Endothelial cell of umbilical vein (primary cell): ENCODE measurements at regions not wholly inside any gene's neighbourhood (a gene's known extent, or its start where the extent isn't known, plus 50 kb on each side); places are given as distances from the start of the nearest gene placed in this dataset.

Experiments
- BruUV-seq: library from RNA; stranded (reverse); fragments of 400-500 nt; replicated peaks from 2 replicates; lab custom pipeline; 2021; lab: Mats Ljungman, UMichigan
- CTCF ChIA-PET: fragments of 300-600, 350-600 bp; sonication (Branson Sonifier 250); formaldehyde crosslinking; loops from one replicate; lab custom pipeline; 2021; ENCODE audit warnings: antibody characterized with exemption, inconsistent platforms; lab: Charles Lee
- POLR2A ChIA-PET: fragments of 300-600, 350-600 bp; sonication (Branson Sonifier 250); formaldehyde crosslinking; loops from one replicate; lab custom pipeline; 2021; ENCODE audit warnings: antibody characterized with exemption, inconsistent platforms; lab: Charles Lee
- DNase-seq: peaks from one replicate; pipeline ENCODE4 v3.0.0-alpha.2; 2011; ENCODE audit warnings: low read depth, low spot score
- FAIRE-seq: peaks from 2 replicates; lab custom pipeline; 2011; peaks lifted over from hg19 to GRCh38; lab: Jason Lieb, UNC
- H2AFZ ChIP-seq: 2 replicates; pipeline ENCODE4 v1.6.0; 2012; ENCODE audit warnings: low read depth, low read length, control low read depth, inconsistent platforms
- H3K27ac ChIP-seq: 2 replicates; pipeline ENCODE4 v1.5.1; 2011; ENCODE audit warnings: low read depth, mild to moderate bottlenecking, control low read depth, low read length, moderate library complexity; ENCODE audit not compliant: insufficient read depth
- H3K27me3 ChIP-seq, 2 experiments: 2 replicates each; pipeline versions ENCODE4 v1.6.0 to v1.6.1; 2011; ENCODE audit warnings: low read length in 2 of 2, mixed read lengths in 1 of 2; ENCODE audit not compliant: control insufficient read depth in 2 of 2, insufficient read depth in 2 of 2
- H3K36me3 ChIP-seq, 2 experiments: 2 replicates in 1 of 2; 3 replicates in 1 of 2; pipeline ENCODE4 v1.5.1; 2011; ENCODE audit warnings: low read length in 2 of 2, mild to moderate bottlenecking in 1 of 2, moderate library complexity in 1 of 2; ENCODE audit not compliant: control insufficient read depth in 2 of 2, insufficient read depth in 2 of 2; ENCODE audit errors: extremely low read depth in 1 of 2
- H3K4me1 ChIP-seq: 3 replicates; pipeline ENCODE4 v1.5.1; 2011; ENCODE audit warnings: mild to moderate bottlenecking, low read length; ENCODE audit not compliant: control insufficient read depth, insufficient read depth; ENCODE audit errors: extremely low read depth
- H3K4me2 ChIP-seq: 2 replicates; pipeline ENCODE4 v1.6.1; 2011; ENCODE audit warnings: low read length, control low read depth, mixed read lengths; ENCODE audit not compliant: insufficient read depth
- H3K4me3 ChIP-seq, 3 experiments: fragments of 200-600 bp in 1 of 3; sonication (generic), shearing (Covaris generic) in 1 of 3; replicated peaks in 1 of 3; 2 replicates each; pipeline ENCODE4 v1.5.1; 2011 to 2016; ENCODE audit warnings: control low read depth in 3 of 3, low read length in 3 of 3, mild to moderate bottlenecking in 2 of 3, inconsistent platforms in 1 of 3, low read depth in 1 of 3, moderate library complexity in 1 of 3; ENCODE audit not compliant: insufficient read depth in 1 of 3
- H3K79me2 ChIP-seq: 2 replicates; pipeline ENCODE4 v1.6.0; 2012; ENCODE audit warnings: low read length, inconsistent platforms; ENCODE audit not compliant: control insufficient read depth, insufficient read depth
- H3K9ac ChIP-seq: replicated peaks from 2 replicates; pipeline ENCODE3; 2011; ENCODE audit warnings: low read length, control low read depth; ENCODE audit not compliant: insufficient read depth; ENCODE audit errors: extremely low read depth
- H3K9me1 ChIP-seq: replicated peaks from 3 replicates; pipeline ENCODE4 v1.6.0; 2011; ENCODE audit warnings: mild to moderate bottlenecking, low read length; ENCODE audit not compliant: control insufficient read depth, insufficient read depth; ENCODE audit errors: extremely low read depth
- H3K9me3 ChIP-seq: replicated peaks from 2 replicates; pipeline ENCODE4 v1.5.1; 2012; ENCODE audit warnings: low read length, inconsistent platforms; ENCODE audit not compliant: control insufficient read depth, insufficient read depth
- H4K20me1 ChIP-seq: replicated peaks from 2 replicates; pipeline ENCODE3; 2011; ENCODE audit warnings: mild to moderate bottlenecking, low read length; ENCODE audit not compliant: control insufficient read depth, insufficient read depth; ENCODE audit errors: extremely low read depth
- EZH2 ChIP-seq: IDR thresholded peaks from 2 replicates; pipeline ENCODE4 v1.6.1; 2012; ENCODE audit warnings: borderline replicate concordance, low read depth, mild to moderate bottlenecking, moderate library complexity, low read length, inconsistent platforms; ENCODE audit not compliant: severe bottlenecking
- FOS ChIP-seq: IDR thresholded peaks from 2 replicates; pipeline ENCODE4 v1.6.1; 2011; ENCODE audit warnings: mild to moderate bottlenecking, low read length, moderate library complexity, borderline replicate concordance; ENCODE audit not compliant: insufficient read depth
- GATA2 ChIP-seq: IDR thresholded peaks from 2 replicates; pipeline ENCODE4 v1.7.0; 2011; ENCODE audit warnings: low read depth, mild to moderate bottlenecking, moderate library complexity, mixed read lengths, low read length; ENCODE audit not compliant: insufficient read length, insufficient read depth
- JUN ChIP-seq: IDR thresholded peaks from 2 replicates; pipeline ENCODE4 v1.6.1; 2011; ENCODE audit warnings: borderline replicate concordance, low read depth; ENCODE audit not compliant: insufficient read length, insufficient read depth
- MYC ChIP-seq: IDR thresholded peaks from one replicate; pipeline ENCODE4 v1.6.1; 2011; ENCODE audit warnings: mild to moderate bottlenecking, low read depth, low read length
- POLR2A ChIP-seq: IDR thresholded peaks from 2 replicates; pipeline ENCODE4 v1.6.1; 2012; ENCODE audit warnings: low read depth, mild to moderate bottlenecking, control low read depth, low read length
- POLR2AphosphoS5 ChIP-seq: IDR thresholded peaks from 2 replicates; pipeline ENCODE4 v1.6.1; 2012; ENCODE audit warnings: low read depth, mild to moderate bottlenecking, control low read depth, low read length, moderate library complexity; ENCODE audit not compliant: insufficient read depth
- dilution Hi-C: fragments of 300-500 bp; cut with MboI; formaldehyde crosslinking; loops from one replicate; pipeline ENCODE4 v1.15.0; 2019; ENCODE audit warnings: low sequenced_read_pairs; ENCODE audit not compliant: extremely low pct_ligation_motif_present
- intact Hi-C: fragments of 100-400 bp; cut with micrococcal nuclease; formaldehyde crosslinking; loops from one replicate; pipeline ENCODE4 v1.10.0; 2022
- TF ChIP-seq, protein P1 (sequence below), 2 donors: IDR thresholded peaks; 1 replicate in 1 of 2; 2 replicates in 1 of 2; pipeline ENCODE4 v1.5.1; 2011; ENCODE audit warnings: low read length in 2 of 2, mild to moderate bottlenecking in 2 of 2, moderate library complexity in 2 of 2, control low read depth in 1 of 2, inconsistent platforms in 1 of 2, low read depth in 1 of 2; ENCODE audit not compliant: insufficient read depth in 1 of 2; ENCODE audit errors: extremely low read depth in 1 of 2
- TF ChIP-seq, protein P2 (sequence below): IDR thresholded peaks from 2 replicates; pipeline ENCODE4 v1.6.1; 2011; ENCODE audit not compliant: insufficient read depth, insufficient read length

DNA sequence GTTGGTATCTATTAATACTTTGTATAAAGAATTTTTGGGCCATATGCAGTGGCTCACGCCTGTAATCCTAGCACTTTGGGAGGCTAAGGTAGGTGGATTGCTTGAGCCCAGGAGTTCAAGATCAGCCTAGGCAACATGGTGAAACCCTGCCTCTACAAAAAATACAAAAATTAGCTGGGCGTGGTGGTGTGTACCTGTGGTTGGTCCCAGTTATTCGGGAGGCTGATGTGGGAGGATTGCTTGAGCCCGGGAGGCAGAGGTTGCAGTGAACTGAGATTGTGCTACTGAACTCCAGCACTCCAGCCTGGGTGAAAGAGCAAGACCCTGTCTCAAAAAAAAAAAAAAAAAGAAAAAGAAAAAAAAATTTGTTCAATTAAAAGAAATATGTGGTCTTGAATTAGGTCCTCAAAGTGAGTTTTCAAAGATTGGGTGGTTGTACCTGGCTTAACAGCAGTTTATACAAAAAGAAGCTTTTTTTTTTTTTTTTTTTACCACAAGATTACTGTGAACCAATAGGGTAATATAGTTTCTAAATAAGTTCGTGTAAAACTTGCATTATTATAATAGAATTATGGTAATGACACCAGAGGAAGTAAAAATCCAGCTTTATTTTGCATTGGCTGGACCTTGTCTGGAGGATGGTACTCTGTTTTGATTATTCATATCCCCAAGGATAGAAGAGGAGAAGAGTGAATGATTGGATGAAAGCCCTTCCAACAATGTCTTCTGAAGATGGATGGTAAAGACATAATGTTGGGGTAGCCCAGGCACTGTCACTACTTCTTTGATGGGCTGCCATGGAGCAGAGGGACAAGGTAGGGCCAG lies 210.3 kb downstream of the MYCN start:
- Histone ChIP-seq H3K36me3 (no peaks in the 10 kb centered on the region), H2AFZ (no peak overlapping the region), H3K4me3 (no peak overlapping the region), H3K9me3 (no peaks in the 10 kb centered on the region), H4K20me1 (no peaks in the 10 kb centered on the region), H3K4me1 (no peaks in the 10 kb centered on the region), H3K4me2 (no peak overlapping the region), H3K9me1 (no peaks in the 10 kb centered on the region), H3K9ac (no peak overlapping the region), H3K27ac (no peak overlapping the region), H3K79me2 (no peaks in the 10 kb centered on the region), H3K27me3 (no peaks in the 10 kb centered on the region)
- ChIA-PET CTCF (no interaction called here), POLR2A (no interaction called here)
- intact Hi-C loops, result no loop called here
- FAIRE-seq, result no peak
- no peak for TF ChIP-seq GATA2
- TF ChIP-seq POLR2A, result no peak
- no peak for DNase-seq
- dilution Hi-C loops, result no loop called here
- no TSS peak for BruUV-seq

DNA sequence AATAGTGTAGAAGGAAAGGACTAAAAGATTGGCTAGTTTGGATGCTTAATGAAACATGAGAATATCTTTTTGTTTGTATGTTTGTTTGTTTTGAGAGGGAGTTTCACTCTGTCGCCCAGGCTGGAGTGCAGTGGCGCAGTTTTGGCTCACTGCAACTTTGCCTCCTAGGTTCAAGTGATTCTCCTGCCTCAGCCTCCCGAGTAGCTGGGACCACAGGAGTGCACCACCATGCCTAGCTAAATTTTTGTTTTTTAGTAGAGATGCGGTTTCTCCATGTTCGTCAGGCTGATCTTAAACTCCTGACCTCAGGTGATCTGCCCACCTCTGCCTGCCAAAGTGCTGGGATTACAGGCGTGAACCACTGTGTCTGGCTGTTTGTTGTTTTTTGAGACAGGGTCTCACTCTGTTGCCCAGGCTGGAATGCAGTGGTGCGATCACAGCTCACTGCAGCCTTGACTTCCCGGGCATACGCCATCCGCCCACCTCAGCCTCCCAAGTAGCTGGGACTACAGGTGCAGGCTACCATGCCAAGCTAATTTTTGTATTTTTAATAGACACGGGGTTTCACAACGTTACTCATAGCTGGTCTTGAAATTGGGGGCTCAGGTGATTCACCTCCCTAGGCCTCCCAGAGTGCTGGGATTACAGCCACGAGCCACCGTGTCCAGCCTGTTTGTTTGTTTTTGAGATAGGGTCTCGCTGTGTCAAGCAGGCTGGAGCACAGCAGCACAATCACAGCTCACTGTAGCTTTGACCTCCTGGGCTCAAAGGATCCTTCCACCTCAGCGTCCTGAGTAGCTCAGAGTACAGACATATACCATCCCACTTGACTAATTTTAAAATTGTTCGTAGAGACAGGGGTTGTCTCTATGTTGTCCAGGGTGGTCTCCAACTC lies 209.2 kb downstream of the MYCN start:
- intact Hi-C loops (no loop called here), dilution Hi-C loops (no loop called here)
- Histone ChIP-seq H3K9ac (no peak overlapping the region), H3K36me3 (no peaks in the 10 kb centered on the region), H3K9me1 (no peaks in the 10 kb centered on the region), H3K27ac (no peak overlapping the region), H3K4me1 (no peaks in the 10 kb centered on the region), H3K79me2 (no peaks in the 10 kb centered on the region), H4K20me1 (no peaks in the 10 kb centered on the region), H3K4me3 (no peak overlapping the region), H2AFZ (no peak overlapping the region), H3K27me3 (no peaks in the 10 kb centered on the region), H3K9me3 (no peaks in the 10 kb centered on the region), H3K4me2 (no peak overlapping the region)
- FAIRE-seq, result no peak
- ChIA-PET CTCF (no interaction called here), POLR2A (no interaction called here)
- BruUV-seq, result no TSS peak
- no peak for DNase-seq
- no peak for TF ChIP-seq JUN
- TF ChIP-seq, protein P1, sequence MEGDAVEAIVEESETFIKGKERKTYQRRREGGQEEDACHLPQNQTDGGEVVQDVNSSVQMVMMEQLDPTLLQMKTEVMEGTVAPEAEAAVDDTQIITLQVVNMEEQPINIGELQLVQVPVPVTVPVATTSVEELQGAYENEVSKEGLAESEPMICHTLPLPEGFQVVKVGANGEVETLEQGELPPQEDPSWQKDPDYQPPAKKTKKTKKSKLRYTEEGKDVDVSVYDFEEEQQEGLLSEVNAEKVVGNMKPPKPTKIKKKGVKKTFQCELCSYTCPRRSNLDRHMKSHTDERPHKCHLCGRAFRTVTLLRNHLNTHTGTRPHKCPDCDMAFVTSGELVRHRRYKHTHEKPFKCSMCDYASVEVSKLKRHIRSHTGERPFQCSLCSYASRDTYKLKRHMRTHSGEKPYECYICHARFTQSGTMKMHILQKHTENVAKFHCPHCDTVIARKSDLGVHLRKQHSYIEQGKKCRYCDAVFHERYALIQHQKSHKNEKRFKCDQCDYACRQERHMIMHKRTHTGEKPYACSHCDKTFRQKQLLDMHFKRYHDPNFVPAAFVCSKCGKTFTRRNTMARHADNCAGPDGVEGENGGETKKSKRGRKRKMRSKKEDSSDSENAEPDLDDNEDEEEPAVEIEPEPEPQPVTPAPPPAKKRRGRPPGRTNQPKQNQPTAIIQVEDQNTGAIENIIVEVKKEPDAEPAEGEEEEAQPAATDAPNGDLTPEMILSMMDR (IDR thresholded peaks at IDR 0.05; ENCODE audit: extremely low read depth in 1 of 2, insufficient read depth in 1 of 2, low read depth in 1 of 2, low read length in 2 of 2), result no peak
- TF ChIP-seq POLR2AphosphoS5, result no peak
- no peak for TF ChIP-seq GATA2
- no peak for TF ChIP-seq EZH2
- TF ChIP-seq, protein P2, sequence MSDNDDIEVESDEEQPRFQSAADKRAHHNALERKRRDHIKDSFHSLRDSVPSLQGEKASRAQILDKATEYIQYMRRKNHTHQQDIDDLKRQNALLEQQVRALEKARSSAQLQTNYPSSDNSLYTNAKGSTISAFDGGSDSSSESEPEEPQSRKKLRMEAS, result no peak
- no peak for TF ChIP-seq POLR2A
- TF ChIP-seq FOS, result no peak
- TF ChIP-seq MYC, result no peak
